ENCODE measurements at regions not wholly inside any gene's neighbourhood (a gene's known extent, or its start where the extent isn't known, plus 50 kb on each side); places are given as distances from the start of the nearest gene placed in this dataset.

GRCh38 chr6:117206944-117207687 is 58.2 kb upstream of the VGLL2 start:
- no peak for DNase-seq
- intact Hi-C loops (cut with DNase I) = no loop called here
- ATAC-seq = peak; percentile 61 to 78

- ATAC-seq = no peak
- DNase-seq = no peak
- intact Hi-C loops (cut with DNase I) = no loop called here
Observed at GRCh38 chr6:117210279-117210678, 55.1 kb upstream of the VGLL2 start.

GRCh38 chr6:117215353-117216090 is 49.8 kb upstream of the VGLL2 start:
- ATAC-seq (peak in 1 of 2 donors; percentile 78), DNase-seq (no peak)
- intact Hi-C loops (cut with DNase I) = no loop called here
